HG03457 (cell line): ENCODE measurements at regions not wholly inside any gene's neighbourhood (a gene's known extent, or its start where the extent isn't known, plus 50 kb on each side); places are given as distances from the start of the nearest gene placed in this dataset.

Experiments used
- ATAC-seq: cut with Tn5 transposase; IDR thresholded peaks from one replicate; pipeline ENCODE4 v1.9.1; 2021; ENCODE audit warnings: moderate number of reproducible peaks; ENCODE audit not compliant: unreplicated experiment

GRCh38 chr9:109939698-109940342, 159.8 kb downstream of the PALM2AKAP2 start:
- ATAC-seq = no peak

- ATAC-seq = no peak
These were observed 160.6 kb downstream of the PALM2AKAP2 start for GRCh38 chr9:109940561-109940960.

- no peak for ATAC-seq
These were observed 161.8 kb downstream of the PALM2AKAP2 start for GRCh38 chr9:109941771-109942170.

- no peak for ATAC-seq
These were observed 165.6 kb downstream of the PALM2AKAP2 start for GRCh38 chr9:109945573-109945972.

- ATAC-seq = no peak
These were observed 168.5 kb downstream of the PALM2AKAP2 start for GRCh38 chr9:109948453-109948852.

- ATAC-seq = no peak
These were observed 170.9 kb downstream of the PALM2AKAP2 start for GRCh38 chr9:109950710-109951443.

GRCh38 chr9:109953300-109953699, 173.3 kb downstream of the PALM2AKAP2 start:
- no peak for ATAC-seq

- ATAC-seq = no peak
These were observed 174.0 kb downstream of the PALM2AKAP2 start for GRCh38 chr9:109953813-109954497.

GRCh38 chr9:109956717-109957440, 176.9 kb downstream of the PALM2AKAP2 start:
- ATAC-seq = no peak

GRCh38 chr9:109959679-109960078, 179.7 kb downstream of the PALM2AKAP2 start:
- no peak for ATAC-seq

- ATAC-seq = no peak
These were observed 181.6 kb downstream of the PALM2AKAP2 start for GRCh38 chr9:109961626-109962025.

- no peak for ATAC-seq
These were observed 182.2 kb downstream of the PALM2AKAP2 start for GRCh38 chr9:109962215-109962614.

GRCh38 chr9:109963079-109963478, 183.1 kb downstream of the PALM2AKAP2 start:
- no peak for ATAC-seq

- ATAC-seq = no peak
These were observed 186.8 kb downstream of the PALM2AKAP2 start for GRCh38 chr9:109966643-109967368.

GRCh38 chr9:109967651-109968642, 187.9 kb downstream of the PALM2AKAP2 start:
- ATAC-seq = peak; percentile 28

GRCh38 chr9:109969011-109969410, 189.0 kb downstream of the PALM2AKAP2 start:
- no peak for ATAC-seq

- ATAC-seq = no peak
These were observed 189.7 kb downstream of the PALM2AKAP2 start for GRCh38 chr9:109969573-109970237.

- no peak for ATAC-seq
These were observed 191.2 kb downstream of the PALM2AKAP2 start for GRCh38 chr9:109971226-109971625.
